Ectodermal cell (in vitro differentiated cells): ENCODE measurements at regions not wholly inside any gene's neighbourhood (a gene's known extent, or its start where the extent isn't known, plus 50 kb on each side); places are given as distances from the start of the nearest gene placed in this dataset.

Experiments used
- H3K27ac ChIP-seq: 2 replicates; pipeline ENCODE4 v1.7.0; 2013; ENCODE audit warnings: mild to moderate bottlenecking, low read depth, low read length; ENCODE audit not compliant: insufficient read depth, poor library complexity, severe bottlenecking
- H3K27me3 ChIP-seq: 2 replicates; pipeline ENCODE4 v1.7.0; 2013; ENCODE audit warnings: mild to moderate bottlenecking, low read length; ENCODE audit not compliant: insufficient read depth, control insufficient read depth, poor library complexity, severe bottlenecking
- H3K36me3 ChIP-seq: one replicate; pipeline ENCODE4 v1.7.0; 2013; ENCODE audit warnings: low read length; ENCODE audit not compliant: control insufficient read depth, insufficient read depth
- H3K4me1 ChIP-seq: one replicate; pipeline ENCODE4 v1.7.0; 2013; ENCODE audit warnings: low read length; ENCODE audit not compliant: control insufficient read depth, insufficient read depth
- H3K4me3 ChIP-seq: 2 replicates; pipeline ENCODE4 v1.7.0; 2013; ENCODE audit warnings: low read depth, low read length, control low read depth; ENCODE audit not compliant: insufficient read depth
- H3K9me3 ChIP-seq: 2 replicates; pipeline ENCODE4 v1.7.0; 2013; ENCODE audit warnings: mild to moderate bottlenecking, low read length, moderate library complexity; ENCODE audit not compliant: control insufficient read depth
- WGBS, 2 experiments: methylation state at CpG; one replicate each; pipeline ENCODE4 v1.1.7; 2013; ENCODE audit warnings: missing lambda C conversion rate in 2 of 2; 5-methylcytosine and 5-hydroxymethylcytosine counted together

- H3K9me3 ChIP-seq: no peaks in the 10 kb centered on the region
- H3K27me3 ChIP-seq: no peaks in the 10 kb centered on the region
- no peaks in the 10 kb centered on the region for H3K36me3 ChIP-seq
- WGBS, 2 experiments: 89 to 91% methylated on average over 9 of the region's 9 CpGs
- H3K4me3 ChIP-seq: no peak overlapping the region
- peaks cover 26% of the 10 kb centered on the region for H3K4me1 ChIP-seq
- no peak overlapping the region for H3K27ac ChIP-seq
Observed at GRCh38 chr10:71004176-71005075, 116.1 kb upstream of the PCBD1 start.

GRCh38 chr10:71005337-71006305 lies 117.3 kb upstream of the PCBD1 start:
- Histone ChIP-seq H3K27me3 (no peaks in the 10 kb centered on the region), H3K9me3 (no peaks in the 10 kb centered on the region), H3K4me1 (peaks cover 26% of the 10 kb centered on the region), H3K27ac (no peak overlapping the region), H3K36me3 (no peaks in the 10 kb centered on the region), H3K4me3 (no peak overlapping the region)
- WGBS, 2 experiments: 91 to 93% methylated on average over 23 of the region's 23 CpGs

GRCh38 chr10:71006506-71006905 lies 118.1 kb upstream of the PCBD1 start:
- no peaks in the 10 kb centered on the region for H3K9me3 ChIP-seq
- H3K4me1 ChIP-seq: peaks cover 32% of the 10 kb centered on the region
- WGBS, 2 experiments: 17 to 24% methylated on average over 3 to 4 of the region's 4 CpGs
- H3K4me3 ChIP-seq: no peak overlapping the region
- no peak overlapping the region for H3K27ac ChIP-seq
- H3K27me3 ChIP-seq: no peaks in the 10 kb centered on the region
- H3K36me3 ChIP-seq: no peaks in the 10 kb centered on the region

GRCh38 chr10:71007516-71007915 lies 119.2 kb upstream of the PCBD1 start:
- Histone ChIP-seq H3K4me3 (no peak overlapping the region), H3K27ac (no peak overlapping the region), H3K36me3 (no peaks in the 10 kb centered on the region), H3K27me3 (no peaks in the 10 kb centered on the region), H3K4me1 (peaks cover 32% of the 10 kb centered on the region), H3K9me3 (no peaks in the 10 kb centered on the region)
- WGBS, 2 experiments: 93 to 94% methylated on average over 4 of the region's 4 CpGs

- H3K27ac ChIP-seq: no peak overlapping the region
- no peak overlapping the region for H3K4me3 ChIP-seq
- no peaks in the 10 kb centered on the region for H3K9me3 ChIP-seq
- H3K4me1 ChIP-seq: peaks cover 32% of the 10 kb centered on the region
- WGBS, 2 experiments: 97% methylated on average over 11 of the region's 11 CpGs
- no peaks in the 10 kb centered on the region for H3K36me3 ChIP-seq
- no peaks in the 10 kb centered on the region for H3K27me3 ChIP-seq
Observed at GRCh38 chr10:71008150-71008549, 119.8 kb upstream of the PCBD1 start.

- H3K27me3 ChIP-seq: no peaks in the 10 kb centered on the region
- H3K36me3 ChIP-seq: no peaks in the 10 kb centered on the region
- no peak overlapping the region for H3K27ac ChIP-seq
- no peak overlapping the region for H3K4me3 ChIP-seq
- 93 to 95% methylated on average over 16 of the region's 16 CpGs for WGBS, 2 experiments
- H3K4me1 ChIP-seq: peaks cover 26% of the 10 kb centered on the region
- H3K9me3 ChIP-seq: no peaks in the 10 kb centered on the region
Observed at GRCh38 chr10:71009126-71009525, 120.8 kb upstream of the PCBD1 start.

GRCh38 chr10:71010730-71011129 lies 122.4 kb upstream of the PCBD1 start:
- no peaks in the 10 kb centered on the region for H3K36me3 ChIP-seq
- H3K4me3 ChIP-seq: no peak overlapping the region
- no peaks in the 10 kb centered on the region for H3K9me3 ChIP-seq
- H3K4me1 ChIP-seq: peaks cover 24% of the 10 kb centered on the region
- 72% methylated on average over 4 of the region's 4 CpGs for WGBS, 2 experiments
- H3K27ac ChIP-seq: no peak overlapping the region
- no peaks in the 10 kb centered on the region for H3K27me3 ChIP-seq

GRCh38 chr10:71011141-71011540 lies 122.8 kb upstream of the PCBD1 start:
- Histone ChIP-seq H3K27me3 (no peaks in the 10 kb centered on the region), H3K4me3 (no peak overlapping the region), H3K27ac (no peak overlapping the region), H3K9me3 (no peaks in the 10 kb centered on the region), H3K36me3 (no peaks in the 10 kb centered on the region), H3K4me1 (peaks cover 21% of the 10 kb centered on the region)
- 72 to 76% methylated on average over 3 of the region's 3 CpGs for WGBS, 2 experiments

- 89% methylated on average over 7 of the region's 8 CpGs for WGBS, 2 experiments
Observed at GRCh38 chr10:71014021-71014805, 125.8 kb upstream of the PCBD1 start.

More at GRCh38 chr10:71014021-71014805, 125.8 kb upstream of the PCBD1 start:
- H3K9me3 ChIP-seq: no peaks in the 10 kb centered on the region
- peaks cover 6% of the 10 kb centered on the region for H3K4me1 ChIP-seq
- H3K36me3 ChIP-seq: no peaks in the 10 kb centered on the region
- no peak overlapping the region for H3K4me3 ChIP-seq
- no peak overlapping the region for H3K27ac ChIP-seq
- H3K27me3 ChIP-seq: no peaks in the 10 kb centered on the region
